HG02623 (cell line): ENCODE measurements at regions not wholly inside any gene's neighbourhood (a gene's known extent, or its start where the extent isn't known, plus 50 kb on each side); places are given as distances from the start of the nearest gene placed in this dataset.
"Not testable (repeated sequence)": the region's sequence is repeated elsewhere in the genome, so short reads cannot be mapped to it uniquely, and the experiment has no call there.

Experiments used
- ATAC-seq: cut with Tn5 transposase; IDR thresholded peaks from one replicate; pipeline ENCODE4 v1.9.1; 2021; ENCODE audit warnings: moderate library complexity; ENCODE audit not compliant: unreplicated experiment

GRCh38 chr3:35849496-35849895 lies 210.2 kb downstream of the ARPP21 start:
- no peak for ATAC-seq

- ATAC-seq = no peak
Observed at GRCh38 chr3:35849963-35850362, 210.6 kb downstream of the ARPP21 start.

- no peak for ATAC-seq
Observed at GRCh38 chr3:35857004-35857403, 217.7 kb downstream of the ARPP21 start.

- ATAC-seq = no peak
Observed at GRCh38 chr3:35862057-35862456, 222.7 kb downstream of the ARPP21 start.

GRCh38 chr3:35864871-35865270 lies 225.5 kb downstream of the ARPP21 start:
- ATAC-seq = no peak

- no peak for ATAC-seq
Observed at GRCh38 chr3:35867791-35868190, 228.5 kb downstream of the ARPP21 start.

- no peak for ATAC-seq
Observed at GRCh38 chr3:35871009-35871408, 231.7 kb downstream of the ARPP21 start.

- ATAC-seq = no peak
Observed at GRCh38 chr3:35883929-35884328, 244.6 kb downstream of the ARPP21 start.

- no peak for ATAC-seq
Observed at GRCh38 chr3:35894735-35895134, 255.4 kb downstream of the ARPP21 start.

GRCh38 chr3:35899245-35899644 lies 259.9 kb downstream of the ARPP21 start:
- no peak for ATAC-seq

- no peak for ATAC-seq
Observed at GRCh38 chr3:35900079-35900478, 260.8 kb downstream of the ARPP21 start.

GRCh38 chr3:35908366-35909232 lies 269.3 kb downstream of the ARPP21 start:
- ATAC-seq = peak; percentile 86

GRCh38 chr3:35919160-35919559 lies 279.8 kb downstream of the ARPP21 start:
- no peak for ATAC-seq

GRCh38 chr3:35921718-35922117 lies 282.4 kb downstream of the ARPP21 start:
- ATAC-seq = no peak

- ATAC-seq = not testable (repeated sequence)
Observed at GRCh38 chr3:35924070-35924469, 284.7 kb downstream of the ARPP21 start.

- no peak for ATAC-seq
Observed at GRCh38 chr3:35927441-35927840, 288.1 kb downstream of the ARPP21 start.

- ATAC-seq = no peak
Observed at GRCh38 chr3:35929158-35929557, 289.8 kb downstream of the ARPP21 start.

- no peak for ATAC-seq
Observed at GRCh38 chr3:35931867-35932266, 292.5 kb downstream of the ARPP21 start.

GRCh38 chr3:35932995-35933394 lies 293.7 kb downstream of the ARPP21 start:
- no peak for ATAC-seq

- ATAC-seq = no peak
Observed at GRCh38 chr3:35936571-35936970, 297.2 kb downstream of the ARPP21 start.

GRCh38 chr3:35944926-35945710 lies 305.8 kb downstream of the ARPP21 start:
- ATAC-seq = no peak
